Stomach (tissue), 8 donors: ENCODE measurements at regions not wholly inside any gene's neighbourhood (a gene's known extent, or its start where the extent isn't known, plus 50 kb on each side); places are given as distances from the start of the nearest gene placed in this dataset.

Experiments used
- DNase-seq, 2 donors: peaks; one replicate each; pipeline versions ENCODE4 v3.0.0 to v3.0.0-alpha.2; 2013 to 2019
- H3K27ac ChIP-seq, 5 donors: fragments of 200-600 bp in 4 of 5; sonication (generic) in 4 of 5; one replicate each; pipeline ENCODE4 v1.5.1; 2013 to 2019; ENCODE audit warnings: mild to moderate bottlenecking in 1 of 5, moderate library complexity in 1 of 5
- H3K27me3 ChIP-seq, 3 donors: fragments of 200-600 bp; sonication (generic); one replicate each; pipeline ENCODE4 v1.5.1; 2017 to 2019; ENCODE audit warnings: mixed run types in 1 of 3
- H3K36me3 ChIP-seq, 4 donors: fragments of 200-600 bp; sonication (generic); 1 replicate in 3 of 4; 2 replicates in 1 of 4; pipeline ENCODE4 v1.5.1; 2016 to 2019
- H3K4me1 ChIP-seq, 4 donors: fragments of 200-600 bp; sonication (generic); one replicate each; pipeline ENCODE4 v1.5.1; 2016 to 2019
- H3K4me3 ChIP-seq, 4 donors: fragments of 200-600 bp; sonication (generic) in 3 of 4; one replicate each; pipeline ENCODE4 v1.5.1; 2016 to 2019; ENCODE audit warnings: mild to moderate bottlenecking in 1 of 4
- H3K9me3 ChIP-seq, 4 donors: fragments of 200-600 bp; sonication (generic); one replicate each; pipeline ENCODE4 v1.5.1; 2016 to 2019
- CTCF ChIP-seq, 7 experiments: fragments of 450-650 bp in 4 of 7; fragments of 200-600 bp in 3 of 7; sonication (generic) in 3 of 7; IDR thresholded peaks; one replicate each; pipeline ENCODE4 v1.5.1; 2016 to 2019; ENCODE audit warnings: antibody characterized with exemption in 7 of 7, control low read depth in 2 of 7, mild to moderate bottlenecking in 1 of 7
- EP300 ChIP-seq: sonication (generic); formaldehyde crosslinking; IDR thresholded peaks from one replicate; pipeline ENCODE4 v1.6.1; 2017; ENCODE audit warnings: antibody characterized with exemption
- POLR2A ChIP-seq, 4 donors: fragments of 450-650 bp; IDR thresholded peaks; one replicate each; pipeline ENCODE4 v1.6.1; 2016; ENCODE audit warnings: antibody characterized with exemption in 4 of 4, control low read depth in 2 of 4, mild to moderate bottlenecking in 1 of 4, moderate library complexity in 1 of 4
- POLR2AphosphoS5 ChIP-seq, 3 donors: sonication (generic); formaldehyde crosslinking; IDR thresholded peaks; one replicate each; pipeline ENCODE4 v1.6.1; 2016; ENCODE audit warnings: antibody characterized with exemption in 3 of 3
- WGBS, 5 donors: extraction: QIAGEN DNeasy Blood & Tissue Kit in 3 of 5; methylation state at CpG; one replicate each; pipeline versions ENCODE4 v1.1.5 to v1.1.7; 2013 to 2018; 5-methylcytosine and 5-hydroxymethylcytosine counted together
- intact Hi-C: fragments of 100-400 bp; cut with DNase I; formaldehyde crosslinking; loops from one replicate; pipeline ENCODE4 v1.15.1; 2023; ENCODE audit warnings: low total_unique reads
- donor health status: healthy with polysubstance abuse.
- donor health status: Bipolar disorder and iron deficiency.
- donor health status: healthy.

GRCh38 chr11:112835591-112836255 is 125.5 kb upstream of the NCAM1 start:
- Histone ChIP-seq H3K4me3 (no peak overlapping the region), H3K4me1 (peaks cover 9 to 25% (median 11%) of the 10 kb centered on the region in 4 donors), H3K9me3 (no peaks in the 10 kb centered on the region), H3K36me3 (no peaks in the 10 kb centered on the region), H3K27me3 (no peaks in the 10 kb centered on the region), H3K27ac (no peak overlapping the region)
- intact Hi-C loops: no loop called here
- TF ChIP-seq CTCF (IDR thresholded peaks at IDR 0.05) (no peak), POLR2A (IDR thresholded peaks at IDR 0.05) (no peak), POLR2AphosphoS5 (IDR thresholded peaks at IDR 0.05) (no peak), EP300 (no peak)
- WGBS, 5 donors: 83 to 88% (median 87%) methylated on average over 13 of the region's 13 CpGs
- peak in 1 of 2 donors; percentile 59 for DNase-seq

GRCh38 chr11:112836256-112836602 is 125.0 kb upstream of the NCAM1 start:
- intact Hi-C loops: no loop called here
- H3K27me3 ChIP-seq: no peaks in the 10 kb centered on the region
- H3K36me3 ChIP-seq: no peaks in the 10 kb centered on the region
- no peak overlapping the region for H3K27ac ChIP-seq
- no peaks in the 10 kb centered on the region for H3K9me3 ChIP-seq
- H3K4me1 ChIP-seq: peaks cover 9 to 25% (median 11%) of the 10 kb centered on the region in 4 donors
- 76 to 90% (median 89%) methylated on average over 8 to 9 of the region's 9 CpGs for WGBS, 5 donors
- no peak for DNase-seq
- H3K4me3 ChIP-seq: no peak overlapping the region
- TF ChIP-seq EP300 (no peak), CTCF (IDR thresholded peaks at IDR 0.05) (no peak), POLR2A (IDR thresholded peaks at IDR 0.05) (no peak)

GRCh38 chr11:112837162-112837826 is 123.9 kb upstream of the NCAM1 start:
- Histone ChIP-seq H3K36me3 (no peaks in the 10 kb centered on the region), H3K27me3 (no peaks in the 10 kb centered on the region), H3K27ac (no peak overlapping the region), H3K9me3 (no peaks in the 10 kb centered on the region), H3K4me1 (peaks cover 9 to 25% (median 11%) of the 10 kb centered on the region in 4 donors), H3K4me3 (no peak overlapping the region)
- DNase-seq: peak; percentile 44 to 59
- 67 to 78% (median 72%) methylated on average over 7 to 8 of the region's 8 CpGs for WGBS, 5 donors
- intact Hi-C loops: no loop called here
- TF ChIP-seq POLR2AphosphoS5 (IDR thresholded peaks at IDR 0.05): no peak
- no peak for TF ChIP-seq EP300
- TF ChIP-seq CTCF (IDR thresholded peaks at IDR 0.05): no peak
- TF ChIP-seq POLR2A (IDR thresholded peaks at IDR 0.05): no peak

- intact Hi-C loops: no loop called here
- TF ChIP-seq POLR2A (IDR thresholded peaks at IDR 0.05) (no peak), CTCF (IDR thresholded peaks at IDR 0.05) (no peak), EP300 (no peak), POLR2AphosphoS5 (IDR thresholded peaks at IDR 0.05) (no peak)
- no peak for DNase-seq
These were observed 122.2 kb upstream of the NCAM1 start for GRCh38 chr11:112839051-112839450.

More at GRCh38 chr11:112839051-112839450, 122.2 kb upstream of the NCAM1 start:
- peaks cover 7 to 16% (median 9%) of the 10 kb centered on the region in 4 donors for H3K4me1 ChIP-seq
- H3K27ac ChIP-seq: no peak overlapping the region
- 82 to 94% (median 86%) methylated on average over 3 of the region's 3 CpGs for WGBS, 5 donors
- H3K4me3 ChIP-seq: no peak overlapping the region
- no peaks in the 10 kb centered on the region for H3K36me3 ChIP-seq
- H3K27me3 ChIP-seq: no peaks in the 10 kb centered on the region
- no peaks in the 10 kb centered on the region for H3K9me3 ChIP-seq
